Esophagus squamous epithelium (tissue), 5 donors: ENCODE measurements at regions not wholly inside any gene's neighbourhood (a gene's known extent, or its start where the extent isn't known, plus 50 kb on each side); places are given as distances from the start of the nearest gene placed in this dataset.

Experiments
- DNase-seq: peaks from one replicate; lab custom pipeline; 2025; lab: John Stamatoyannopoulos, UW
- H3K27ac ChIP-seq, 4 donors: fragments of 200-600 bp; sonication (generic); one replicate each; pipeline ENCODE4 v1.5.1; 2016 to 2019; ENCODE audit warnings: mild to moderate bottlenecking in 1 of 4
- H3K27me3 ChIP-seq, 4 donors: fragments of 200-600 bp; sonication (generic); 1 replicate in 3 of 4; 2 replicates in 1 of 4; pipeline versions ENCODE4 v1.5.1 to v1.6.0; 2017 to 2021; ENCODE audit warnings: antibody characterized with exemption in 1 of 4
- H3K36me3 ChIP-seq, 3 donors: fragments of 200-600 bp; sonication (generic); one replicate each; pipeline ENCODE4 v1.5.1; 2016 to 2019
- H3K4me1 ChIP-seq, 3 donors: fragments of 200-600 bp; sonication (generic); one replicate each; pipeline ENCODE4 v1.5.1; 2017 to 2019
- H3K4me3 ChIP-seq, 4 donors: fragments of 200-600 bp; sonication (generic); 1 replicate in 3 of 4; 2 replicates in 1 of 4; pipeline ENCODE4 v1.5.1; 2016 to 2019; ENCODE audit warnings: mild to moderate bottlenecking in 2 of 4, moderate library complexity in 1 of 4
- H3K9me3 ChIP-seq, 3 donors: fragments of 200-600 bp; sonication (generic); one replicate each; pipeline ENCODE4 v1.5.1; 2016 to 2019
- POLR2A ChIP-seq, 4 donors: fragments of 450-650 bp; IDR thresholded peaks; one replicate each; pipeline ENCODE4 v1.6.1; 2017; ENCODE audit warnings: antibody characterized with exemption in 4 of 4, mild to moderate bottlenecking in 4 of 4, moderate library complexity in 3 of 4
- WGBS, 2 donors: methylation state at CpG; one replicate each; pipeline ENCODE4 v1.1.5; 2018; 5-methylcytosine and 5-hydroxymethylcytosine counted together
- intact Hi-C: fragments of 100-400 bp; cut with DNase I; formaldehyde crosslinking; loops from one replicate; pipeline ENCODE4 v1.15.0; 2022
- TF ChIP-seq, protein P1 (sequence below), 6 experiments: fragments of 450-650 bp in 4 of 6; fragments of 200-600 bp in 2 of 6; sonication (generic) in 2 of 6; IDR thresholded peaks; one replicate each; pipeline ENCODE4 v1.5.1; 2016 to 2019; ENCODE audit warnings: antibody characterized with exemption in 6 of 6, mild to moderate bottlenecking in 4 of 6, moderate library complexity in 4 of 6
- donor health status: DM: yes; HTN: yes; CAD: no.

- Histone ChIP-seq H3K27ac (peak overlapping the region in 1 of 4 donors; percentile 26), H3K4me3 (no peak overlapping the region), H3K36me3 (no peaks in the 10 kb centered on the region), H3K9me3 (no peaks in the 10 kb centered on the region), H3K4me1 (peaks cover 0 to 19% (median 8%) of the 10 kb centered on the region in 3 donors), H3K27me3 (no peaks in the 10 kb centered on the region)
- WGBS, 2 donors: 80 to 83% methylated on average over 8 of the region's 11 CpGs
- no peak for DNase-seq
- no peak for TF ChIP-seq POLR2A (IDR thresholded peaks at IDR 0.05)
- TF ChIP-seq, protein P1, sequence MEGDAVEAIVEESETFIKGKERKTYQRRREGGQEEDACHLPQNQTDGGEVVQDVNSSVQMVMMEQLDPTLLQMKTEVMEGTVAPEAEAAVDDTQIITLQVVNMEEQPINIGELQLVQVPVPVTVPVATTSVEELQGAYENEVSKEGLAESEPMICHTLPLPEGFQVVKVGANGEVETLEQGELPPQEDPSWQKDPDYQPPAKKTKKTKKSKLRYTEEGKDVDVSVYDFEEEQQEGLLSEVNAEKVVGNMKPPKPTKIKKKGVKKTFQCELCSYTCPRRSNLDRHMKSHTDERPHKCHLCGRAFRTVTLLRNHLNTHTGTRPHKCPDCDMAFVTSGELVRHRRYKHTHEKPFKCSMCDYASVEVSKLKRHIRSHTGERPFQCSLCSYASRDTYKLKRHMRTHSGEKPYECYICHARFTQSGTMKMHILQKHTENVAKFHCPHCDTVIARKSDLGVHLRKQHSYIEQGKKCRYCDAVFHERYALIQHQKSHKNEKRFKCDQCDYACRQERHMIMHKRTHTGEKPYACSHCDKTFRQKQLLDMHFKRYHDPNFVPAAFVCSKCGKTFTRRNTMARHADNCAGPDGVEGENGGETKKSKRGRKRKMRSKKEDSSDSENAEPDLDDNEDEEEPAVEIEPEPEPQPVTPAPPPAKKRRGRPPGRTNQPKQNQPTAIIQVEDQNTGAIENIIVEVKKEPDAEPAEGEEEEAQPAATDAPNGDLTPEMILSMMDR (IDR thresholded peaks at IDR 0.05): no peak
- intact Hi-C loops: no loop called here
These were observed 247.1 kb upstream of the RAB4A start for GRCh38 chr1:229023651-229024300.

GRCh38 chr1:229024528-229025130 is 246.3 kb upstream of the RAB4A start:
- H3K27me3 ChIP-seq: no peaks in the 10 kb centered on the region
- H3K4me3 ChIP-seq: no peak overlapping the region
- intact Hi-C loops: no loop called here
- no peak for DNase-seq
- peaks cover 0 to 19% (median 8%) of the 10 kb centered on the region in 3 donors for H3K4me1 ChIP-seq
- no peak overlapping the region for H3K27ac ChIP-seq
- TF ChIP-seq, protein P1 (IDR thresholded peaks at IDR 0.05): no peak
- TF ChIP-seq POLR2A (IDR thresholded peaks at IDR 0.05): no peak
- H3K36me3 ChIP-seq: no peaks in the 10 kb centered on the region
- WGBS, 2 donors: 61 to 63% methylated on average over 3 to 11 of the region's 13 CpGs
- H3K9me3 ChIP-seq: no peaks in the 10 kb centered on the region

- Histone ChIP-seq H3K36me3 (no peaks in the 10 kb centered on the region), H3K4me1 (peaks cover 0 to 19% (median 8%) of the 10 kb centered on the region in 3 donors), H3K27ac (no peak overlapping the region), H3K4me3 (no peak overlapping the region), H3K9me3 (no peaks in the 10 kb centered on the region), H3K27me3 (no peaks in the 10 kb centered on the region)
- no peak for TF ChIP-seq POLR2A (IDR thresholded peaks at IDR 0.05)
- intact Hi-C loops: no loop called here
- 64 to 73% methylated on average over 1 of the region's 2 CpGs for WGBS, 2 donors
- DNase-seq: no peak
These were observed 245.3 kb upstream of the RAB4A start for GRCh38 chr1:229025576-229025975.

DNA sequence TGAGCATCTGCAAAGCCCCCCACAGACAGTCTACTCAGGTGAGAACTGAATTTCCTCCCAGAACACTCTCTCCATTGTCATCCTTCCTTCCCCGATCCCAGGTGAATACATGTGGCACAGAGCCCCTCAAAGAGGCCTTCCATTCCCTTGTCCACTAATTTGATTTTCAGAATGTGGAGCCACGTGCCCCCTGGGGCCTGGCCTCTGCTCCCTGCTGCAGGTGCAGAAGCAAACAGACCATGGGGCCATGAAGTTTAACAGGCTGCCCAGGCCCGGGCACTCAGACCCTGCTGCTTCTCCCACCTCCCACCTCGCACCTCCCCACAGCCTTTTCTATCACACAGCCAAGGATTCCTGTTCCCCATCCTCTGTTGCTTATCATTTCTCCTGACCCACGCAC is 243.8 kb upstream of the RAB4A start:
- peaks cover 0 to 24% (median 8%) of the 10 kb centered on the region in 3 donors for H3K4me1 ChIP-seq
- no peaks in the 10 kb centered on the region for H3K9me3 ChIP-seq
- WGBS, 2 donors: 56 to 91% methylated on average over 4 to 5 of the region's 5 CpGs
- no peak overlapping the region for H3K4me3 ChIP-seq
- no peaks in the 10 kb centered on the region for H3K27me3 ChIP-seq
- intact Hi-C loops: no loop called here
- TF ChIP-seq POLR2A (IDR thresholded peaks at IDR 0.05): no peak
- TF ChIP-seq, protein P1 (IDR thresholded peaks at IDR 0.05): no peak
- no peaks in the 10 kb centered on the region for H3K36me3 ChIP-seq
- peak overlapping the region in 2 of 4 donors; percentile 29 to 40 for H3K27ac ChIP-seq
- DNase-seq: no peak

DNA sequence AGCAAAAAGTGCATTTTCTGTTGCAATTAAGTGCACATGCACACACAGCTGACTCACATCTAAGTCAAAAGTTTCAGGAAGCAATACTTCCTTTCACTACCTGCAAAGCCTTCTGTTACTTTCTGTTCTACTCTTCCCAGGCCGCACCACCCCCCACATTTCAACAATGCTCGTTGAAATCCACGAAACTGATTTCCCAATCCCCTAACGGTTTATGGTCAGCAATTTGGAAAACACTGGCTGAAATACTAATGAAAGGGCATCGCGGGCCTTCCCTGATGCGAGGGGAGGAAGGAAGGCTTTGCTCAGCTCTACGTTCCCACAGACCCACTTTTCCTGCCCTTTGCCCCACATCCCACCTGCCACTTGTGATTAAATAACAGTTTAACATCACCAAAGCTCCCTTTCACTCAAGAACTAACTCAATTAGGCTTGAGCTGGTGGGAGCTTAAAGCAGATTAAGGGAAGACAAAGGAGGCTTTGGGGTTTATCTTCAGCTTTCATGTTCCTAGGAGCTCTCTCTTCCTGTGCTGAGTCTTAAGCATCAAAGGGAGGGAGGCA is 243.2 kb upstream of the RAB4A start:
- Histone ChIP-seq H3K36me3 (no peaks in the 10 kb centered on the region), H3K27me3 (no peaks in the 10 kb centered on the region), H3K4me3 (peak overlapping the region in 1 of 4 donors; percentile 19), H3K9me3 (no peaks in the 10 kb centered on the region), H3K4me1 (peaks cover 0 to 28% (median 8%) of the 10 kb centered on the region in 3 donors), H3K27ac (peak overlapping the region in 2 of 4 donors; percentile 29 to 76)
- intact Hi-C loops: no loop called here
- DNase-seq: no peak
- WGBS, 2 donors: 20 to 53% methylated on average over 8 of the region's 8 CpGs
- TF ChIP-seq, protein P1 (IDR thresholded peaks at IDR 0.05): no peak
- no peak for TF ChIP-seq POLR2A (IDR thresholded peaks at IDR 0.05)
